ENCODE measurements at regions not wholly inside any gene's neighbourhood (a gene's known extent, or its start where the extent isn't known, plus 50 kb on each side); places are given as distances from the start of the nearest gene placed in this dataset.
A peak's percentile ranks its signal among the peaks of the same experiment; 100 is the strongest.

DNA sequence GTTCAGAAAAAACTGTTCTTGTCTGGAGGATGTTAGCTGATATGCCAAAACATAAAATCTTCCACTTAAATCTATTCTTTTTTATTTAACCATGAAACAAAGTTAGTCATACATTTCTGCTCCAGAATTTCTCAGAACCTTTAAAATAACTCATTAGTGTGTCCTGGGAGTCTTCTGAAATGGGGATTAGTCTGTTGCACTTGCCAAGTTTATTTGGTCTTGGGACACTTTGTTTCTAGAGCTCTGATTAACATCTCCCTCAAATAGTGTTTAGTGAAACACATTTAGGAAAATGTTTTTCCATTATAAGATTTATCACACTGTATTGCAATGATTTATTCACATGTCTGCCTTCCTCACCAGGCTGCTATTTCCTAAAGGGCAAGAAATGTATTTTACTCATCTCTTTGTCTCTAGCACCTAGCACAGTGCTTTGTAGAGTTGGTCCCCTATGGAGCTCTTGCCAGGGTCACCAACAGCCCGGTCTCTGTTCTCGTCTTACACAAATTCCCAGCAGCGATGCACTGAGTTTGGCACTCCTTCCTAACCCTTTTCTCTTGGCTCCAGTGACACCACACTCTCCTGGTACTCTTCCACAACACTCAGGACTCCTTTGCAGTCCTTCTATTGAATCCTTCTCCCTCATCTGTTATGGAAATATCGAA lies 189.2 kb downstream of the CSNK2A3 start:
- H3K27ac ChIP-seq: no peak overlapping the region
- TF ChIP-seq ZFX (IDR thresholded peaks at IDR 0.05): no peak
- TF ChIP-seq, protein P1, sequence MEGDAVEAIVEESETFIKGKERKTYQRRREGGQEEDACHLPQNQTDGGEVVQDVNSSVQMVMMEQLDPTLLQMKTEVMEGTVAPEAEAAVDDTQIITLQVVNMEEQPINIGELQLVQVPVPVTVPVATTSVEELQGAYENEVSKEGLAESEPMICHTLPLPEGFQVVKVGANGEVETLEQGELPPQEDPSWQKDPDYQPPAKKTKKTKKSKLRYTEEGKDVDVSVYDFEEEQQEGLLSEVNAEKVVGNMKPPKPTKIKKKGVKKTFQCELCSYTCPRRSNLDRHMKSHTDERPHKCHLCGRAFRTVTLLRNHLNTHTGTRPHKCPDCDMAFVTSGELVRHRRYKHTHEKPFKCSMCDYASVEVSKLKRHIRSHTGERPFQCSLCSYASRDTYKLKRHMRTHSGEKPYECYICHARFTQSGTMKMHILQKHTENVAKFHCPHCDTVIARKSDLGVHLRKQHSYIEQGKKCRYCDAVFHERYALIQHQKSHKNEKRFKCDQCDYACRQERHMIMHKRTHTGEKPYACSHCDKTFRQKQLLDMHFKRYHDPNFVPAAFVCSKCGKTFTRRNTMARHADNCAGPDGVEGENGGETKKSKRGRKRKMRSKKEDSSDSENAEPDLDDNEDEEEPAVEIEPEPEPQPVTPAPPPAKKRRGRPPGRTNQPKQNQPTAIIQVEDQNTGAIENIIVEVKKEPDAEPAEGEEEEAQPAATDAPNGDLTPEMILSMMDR (conservative IDR thresholded peaks at IDR 0.05): no peak

DNA sequence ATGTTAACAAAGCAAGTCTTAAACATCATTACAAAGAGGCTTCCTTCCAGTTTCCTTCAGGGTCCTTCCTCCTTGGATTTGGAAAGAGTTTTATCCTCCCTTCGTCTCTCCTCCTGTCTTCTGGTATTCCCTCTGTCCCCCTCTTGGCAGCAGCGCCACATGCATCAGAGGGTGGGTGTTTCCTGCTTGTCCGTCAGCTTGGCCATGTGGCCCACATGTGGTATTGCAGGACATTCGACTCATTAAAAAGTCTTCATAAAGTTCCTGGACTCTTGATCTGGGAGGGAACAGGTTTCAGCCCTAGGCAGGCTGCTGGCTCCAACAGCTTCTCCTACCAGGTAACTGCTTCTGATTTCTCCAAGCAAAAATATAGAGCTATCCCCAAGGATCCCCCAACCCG lies 189.8 kb downstream of the CSNK2A3 start:
- no peak overlapping the region for H3K27ac ChIP-seq
- TF ChIP-seq, protein P1 (conservative IDR thresholded peaks at IDR 0.05): peak; percentile 31
- no peak for TF ChIP-seq ZFX (IDR thresholded peaks at IDR 0.05)

DNA sequence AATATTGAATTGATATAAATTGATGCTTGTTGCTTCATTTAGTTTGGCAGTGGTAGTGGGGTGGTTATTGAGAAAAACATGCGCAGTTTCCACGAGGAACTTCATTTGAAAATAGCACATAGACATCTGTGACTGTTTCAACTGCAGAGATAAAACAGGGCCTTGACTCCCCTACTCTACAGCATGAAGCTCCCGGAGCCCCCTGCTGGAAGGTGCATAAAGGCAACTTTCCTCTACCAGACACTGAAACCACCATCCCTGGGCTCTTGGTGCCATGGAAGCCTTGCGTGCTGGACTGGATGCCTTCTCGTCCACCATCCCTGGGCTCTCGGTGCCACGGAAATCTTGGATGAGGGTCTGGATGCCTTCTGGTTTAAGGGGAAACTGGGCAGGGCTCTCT lies 195.9 kb downstream of the CSNK2A3 start:
- no peak overlapping the region for H3K27ac ChIP-seq
- no peak for TF ChIP-seq ZFX (IDR thresholded peaks at IDR 0.05)
- TF ChIP-seq, protein P1 (conservative IDR thresholded peaks at IDR 0.05): peak; percentile 65

DNA sequence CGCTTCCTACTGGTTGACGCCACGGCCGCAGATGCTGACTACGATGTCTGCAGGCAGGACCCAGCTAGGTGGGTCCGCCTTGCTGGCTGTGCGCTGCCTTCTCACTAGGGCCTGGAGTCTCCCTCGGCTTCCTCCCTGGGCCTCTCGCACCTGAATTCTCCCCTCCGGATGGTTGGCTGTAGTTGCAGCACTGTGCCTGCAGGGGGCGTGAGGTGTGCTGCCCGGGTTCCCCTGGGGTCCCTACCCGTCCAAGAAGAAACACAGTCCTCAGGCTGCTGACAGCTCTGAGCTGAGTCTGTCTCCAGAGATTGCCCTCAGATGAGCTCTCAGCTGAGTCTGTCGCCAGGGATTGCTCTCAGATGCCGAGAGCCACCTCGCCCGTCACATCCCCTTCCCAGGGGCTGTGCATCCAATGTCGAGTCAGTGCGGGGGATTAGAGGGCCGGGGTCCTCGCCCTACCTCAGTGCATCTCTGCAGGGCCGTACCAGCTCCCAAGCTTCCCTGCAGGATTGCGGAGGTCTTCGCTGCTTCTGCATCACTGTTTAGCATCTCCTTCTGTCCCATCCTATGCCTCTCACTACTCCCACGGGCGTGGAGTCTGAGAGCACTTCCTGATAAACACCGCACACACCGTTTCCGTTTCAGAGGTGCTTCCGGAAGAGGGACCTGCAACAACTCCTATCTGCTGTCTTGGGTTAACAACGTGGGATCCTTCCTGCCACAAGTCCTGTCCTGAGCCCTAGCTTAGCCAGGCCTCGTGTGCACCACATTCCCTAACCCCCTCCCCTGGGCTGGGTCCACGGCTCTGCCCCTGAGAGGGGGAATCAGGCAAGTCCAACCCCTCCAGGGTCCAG lies 196.9 kb downstream of the CSNK2A3 start:
- no peak overlapping the region for H3K27ac ChIP-seq
- no peak for TF ChIP-seq ZFX (IDR thresholded peaks at IDR 0.05)
- TF ChIP-seq, protein P1 (conservative IDR thresholded peaks at IDR 0.05): peak; percentile 75

DNA sequence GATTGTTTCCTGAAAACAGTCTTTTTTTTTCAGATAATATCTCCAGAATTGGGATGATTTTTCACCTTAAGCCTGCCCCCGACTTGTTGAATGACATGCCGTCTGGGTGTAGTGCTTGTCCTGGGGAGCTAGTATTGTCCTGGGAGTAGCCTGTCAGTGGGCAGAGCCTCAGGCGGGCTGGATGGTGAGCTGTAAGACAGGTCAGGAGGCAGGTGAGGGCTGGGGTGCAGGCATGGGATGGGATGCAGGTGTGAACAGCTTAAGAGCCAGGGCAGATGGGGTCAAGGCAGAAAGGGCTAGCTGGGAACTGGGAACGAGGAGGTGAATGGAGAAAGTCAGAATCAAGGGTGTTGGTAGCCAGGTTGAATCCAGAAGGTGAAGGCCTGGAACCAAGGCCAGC lies 200.2 kb downstream of the CSNK2A3 start:
- H3K27ac ChIP-seq: no peak overlapping the region
- TF ChIP-seq, protein P1 (conservative IDR thresholded peaks at IDR 0.05): no peak
- TF ChIP-seq ZFX (IDR thresholded peaks at IDR 0.05): no peak

DNA sequence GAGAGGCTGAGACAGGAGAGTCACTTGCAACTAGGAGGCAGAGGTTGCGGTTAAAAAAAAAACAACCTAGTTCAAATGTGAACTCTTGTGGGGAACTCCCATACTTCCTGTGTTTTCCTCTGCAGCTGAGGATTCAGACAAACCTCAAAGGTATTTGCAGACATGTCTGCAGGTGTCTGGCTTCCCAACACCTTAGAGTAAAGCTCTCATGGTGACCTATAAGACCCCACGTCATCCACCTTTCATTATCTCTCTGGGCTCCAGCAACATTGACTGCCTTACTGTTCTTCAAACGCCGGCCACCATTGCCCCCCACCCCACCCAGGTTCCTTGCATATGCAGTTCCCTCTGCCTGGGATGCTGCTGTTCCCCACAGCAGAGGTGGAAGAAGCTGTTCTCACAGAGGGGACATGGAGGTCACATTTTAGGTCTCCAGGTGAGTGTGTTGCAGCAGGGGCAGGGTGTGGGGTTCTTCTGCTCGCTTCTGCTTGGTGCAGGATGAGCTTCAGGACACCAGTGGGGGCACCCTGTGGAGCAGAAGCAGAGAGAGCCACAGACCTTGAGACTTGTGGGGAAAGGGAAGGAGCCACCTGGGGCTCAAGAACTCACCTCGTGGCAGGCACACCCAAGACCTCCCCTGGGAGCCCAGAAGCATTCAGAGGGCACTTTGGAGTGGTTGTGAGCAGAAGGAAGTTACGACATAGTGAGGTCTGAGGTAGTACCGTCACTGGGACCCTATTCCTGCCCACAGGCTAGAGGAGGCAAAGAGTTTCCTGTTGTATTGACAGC lies 203.2 kb downstream of the CSNK2A3 start:
- H3K27ac ChIP-seq: no peak overlapping the region

More for the DNA sequence above, 203.2 kb downstream of the CSNK2A3 start:
- no peak for TF ChIP-seq ZFX (IDR thresholded peaks at IDR 0.05)
- TF ChIP-seq, protein P1 (conservative IDR thresholded peaks at IDR 0.05): no peak
